HEK293 (cell line): ENCODE measurements at regions not wholly inside any gene's neighbourhood (a gene's known extent, or its start where the extent isn't known, plus 50 kb on each side); places are given as distances from the start of the nearest gene placed in this dataset.

Source experiments
- BCL11A ChIP-seq: fragments of 450-650 bp; formaldehyde crosslinking; IDR thresholded peaks from 2 replicates; pipeline ENCODE4 v1.5.1; 2016; ENCODE audit warnings: low read depth, missing biosample characterization, missing genetic modification characterization
- CTCF ChIP-seq: fragments of 450-650 bp; formaldehyde crosslinking; IDR thresholded peaks from 2 replicates; pipeline ENCODE4 v1.5.1; 2016; ENCODE audit warnings: missing biosample characterization, missing genetic modification characterization
- HOXD13 ChIP-seq: sonication (generic); formaldehyde crosslinking; IDR thresholded peaks from 2 replicates; pipeline ENCODE4 v1.8.0; 2022; ENCODE audit warnings: missing genetic modification reagents, borderline replicate concordance
- KLF17 ChIP-seq: fragments of 450-650 bp; formaldehyde crosslinking; IDR thresholded peaks from 2 replicates; pipeline ENCODE4 v1.5.1; 2016; ENCODE audit warnings: missing biosample characterization, missing genetic modification characterization
- REST ChIP-seq: fragments of 450-650 bp; formaldehyde crosslinking; IDR thresholded peaks from 2 replicates; pipeline ENCODE4 v1.5.1; 2016; ENCODE audit warnings: missing biosample characterization, missing genetic modification characterization
- ZBTB49 ChIP-seq: fragments of 450-650 bp; formaldehyde crosslinking; IDR thresholded peaks from 2 replicates; pipeline ENCODE4 v1.5.1; 2016; ENCODE audit warnings: missing biosample characterization, missing genetic modification characterization, low read depth
- ZNF19 ChIP-seq: fragments of 450-650 bp; formaldehyde crosslinking; IDR thresholded peaks from 2 replicates; pipeline ENCODE4; 2016; ENCODE audit warnings: missing biosample characterization, missing genetic modification characterization, low read depth
- ZNF366 ChIP-seq: fragments of 450-650 bp; formaldehyde crosslinking; conservative IDR thresholded peaks from 2 replicates; pipeline ENCODE4 v1.5.1; 2016; ENCODE audit warnings: missing biosample characterization, missing genetic modification characterization
- ZNF398 ChIP-seq: fragments of 450-650 bp; formaldehyde crosslinking; IDR thresholded peaks from 2 replicates; pipeline ENCODE4 v1.5.1; 2017; ENCODE audit warnings: missing biosample characterization, missing genetic modification characterization
- ZNF423 ChIP-seq: fragments of 450-650 bp; formaldehyde crosslinking; IDR thresholded peaks from 2 replicates; pipeline ENCODE4 v1.5.1; 2016; ENCODE audit warnings: missing biosample characterization, missing genetic modification characterization
- ZNF473 ChIP-seq: fragments of 450-650 bp; formaldehyde crosslinking; IDR thresholded peaks from 2 replicates; pipeline ENCODE4 v1.5.1; 2017; ENCODE audit warnings: missing biosample characterization, missing genetic modification characterization
- ZNF580 ChIP-seq: fragments of 450-650 bp; formaldehyde crosslinking; IDR thresholded peaks from 2 replicates; pipeline ENCODE4 v1.5.1; 2016; ENCODE audit warnings: missing biosample characterization, missing genetic modification characterization
- ZNF704 ChIP-seq: fragments of 450-650 bp; formaldehyde crosslinking; IDR thresholded peaks from 2 replicates; pipeline ENCODE4 v1.5.1; 2016; ENCODE audit warnings: missing biosample characterization, missing genetic modification characterization

GRCh38 chr5:86675311-86675710 lies 57.6 kb downstream of the COX7C start:
- no peak for TF ChIP-seq CTCF
- TF ChIP-seq ZNF423, result no peak
- no peak for TF ChIP-seq BCL11A (tag by site-specific recombination)
- no peak for TF ChIP-seq ZNF704
- no peak for TF ChIP-seq ZNF19
- TF ChIP-seq ZBTB49 (tag by site-specific recombination), result no peak
- no peak for TF ChIP-seq ZNF580 (tag by site-specific recombination)
- no peak for TF ChIP-seq KLF17
- no peak for TF ChIP-seq REST (tag by site-specific recombination)
- TF ChIP-seq ZNF473 (tag by site-specific recombination), result no peak
- TF ChIP-seq ZNF366 (tag by site-specific recombination), result no peak
- TF ChIP-seq ZNF398 (tag by site-specific recombination), result no peak
- no peak for TF ChIP-seq HOXD13
